PC-3 (cell line): ENCODE measurements at regions not wholly inside any gene's neighbourhood (a gene's known extent, or its start where the extent isn't known, plus 50 kb on each side); places are given as distances from the start of the nearest gene placed in this dataset.

Experiments used
- CTCF ChIP-seq: fragments of 300-600 bp; sonication (generic); conservative IDR thresholded peaks from 2 replicates; pipeline ENCODE4 v1.5.1; 2017; ENCODE audit warnings: antibody characterized with exemption, low read depth, mild to moderate bottlenecking, low read length
- EZH2 ChIP-seq: fragments of 300-600 bp; sonication (generic); IDR thresholded peaks from one replicate; pipeline ENCODE4 v1.6.1; 2017; ENCODE audit warnings: antibody characterized with exemption, mild to moderate bottlenecking, low read length; ENCODE audit not compliant: unreplicated experiment
- EZH2phosphoT487 ChIP-seq: fragments of 300-600 bp; sonication (generic); IDR thresholded peaks from 2 replicates; pipeline ENCODE4 v1.6.1; 2018; ENCODE audit warnings: mild to moderate bottlenecking, antibody characterized with exemption, low read length, borderline replicate concordance

GRCh38 chr3:180421221-180421620 lies 180.7 kb upstream of the TTC14 start:
- TF ChIP-seq CTCF, result no peak
- no peak for TF ChIP-seq EZH2
- TF ChIP-seq EZH2phosphoT487, result no peak
